Activated T-cell treated with anti-CD3 and anti-CD28 coated beads, Interleukin-2, amount 50 U/mL, for 24 hours (primary cell): ENCODE measurements at regions not wholly inside any gene's neighbourhood (a gene's known extent, or its start where the extent isn't known, plus 50 kb on each side); places are given as distances from the start of the nearest gene placed in this dataset.
"Not testable (repeated sequence)": the region's sequence is repeated elsewhere in the genome, so short reads cannot be mapped to it uniquely, and the experiment has no call there.

Experiments used
- DNase-seq: peaks from one replicate; pipeline ENCODE4 v3.0.0-alpha.2; 2020
- H3K27ac Mint-ChIP-seq: 2 replicates; pipeline ENCODE4 v1.8.0; 2020; ENCODE audit warnings: mild to moderate bottlenecking, mixed read lengths
- H3K27me3 Mint-ChIP-seq: 2 replicates; pipeline ENCODE4 v1.8.0; 2020; ENCODE audit warnings: mixed read lengths
- H3K36me3 Mint-ChIP-seq: 2 replicates; pipeline ENCODE4 v1.8.0; 2020; ENCODE audit warnings: low read depth, mixed read lengths
- H3K4me1 Mint-ChIP-seq: 2 replicates; pipeline ENCODE4 v1.8.0; 2020; ENCODE audit warnings: low read depth, mixed read lengths
- H3K4me3 Mint-ChIP-seq: 2 replicates; pipeline ENCODE4 v1.8.0; 2020; ENCODE audit warnings: mild to moderate bottlenecking, moderate library complexity, mixed read lengths
- H3K9me3 Mint-ChIP-seq: 2 replicates; pipeline ENCODE4 v1.8.0; 2020; ENCODE audit warnings: mixed read lengths

DNA sequence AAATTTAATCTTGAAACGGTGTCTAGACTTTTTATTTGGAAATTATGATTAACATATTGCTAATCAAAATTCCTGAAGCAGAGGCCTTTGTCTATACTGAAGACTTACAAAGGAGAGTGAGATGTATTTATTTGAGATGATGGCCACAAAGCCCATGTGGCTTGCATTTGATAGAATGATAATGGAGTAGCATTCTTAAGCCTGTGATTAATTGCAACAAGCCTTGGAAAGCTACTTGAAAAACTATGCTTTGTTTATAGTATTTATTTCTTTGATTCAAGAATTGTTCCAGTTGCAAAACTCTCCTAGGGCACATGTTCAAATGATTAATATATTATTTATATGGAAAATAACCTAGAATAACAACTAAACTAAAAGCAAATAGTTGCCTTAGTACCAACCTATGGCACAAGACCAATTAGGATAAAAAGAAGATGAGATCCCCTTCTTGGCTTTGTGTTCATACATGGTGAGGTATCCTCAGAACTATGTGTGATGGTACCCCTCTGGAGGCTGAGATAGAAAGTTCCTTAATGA lies 244.1 kb upstream of the TBL1XR1 start:
- no peak for DNase-seq
- Mint-ChIP-seq H3K4me1 (peaks cover 4% of the 10 kb centered on the region), H3K9me3 (no peaks in the 10 kb centered on the region), H3K27me3 (no peaks in the 10 kb centered on the region), H3K36me3 (no peaks in the 10 kb centered on the region), H3K4me3 (no peak overlapping the region), H3K27ac (no peak overlapping the region)

DNA sequence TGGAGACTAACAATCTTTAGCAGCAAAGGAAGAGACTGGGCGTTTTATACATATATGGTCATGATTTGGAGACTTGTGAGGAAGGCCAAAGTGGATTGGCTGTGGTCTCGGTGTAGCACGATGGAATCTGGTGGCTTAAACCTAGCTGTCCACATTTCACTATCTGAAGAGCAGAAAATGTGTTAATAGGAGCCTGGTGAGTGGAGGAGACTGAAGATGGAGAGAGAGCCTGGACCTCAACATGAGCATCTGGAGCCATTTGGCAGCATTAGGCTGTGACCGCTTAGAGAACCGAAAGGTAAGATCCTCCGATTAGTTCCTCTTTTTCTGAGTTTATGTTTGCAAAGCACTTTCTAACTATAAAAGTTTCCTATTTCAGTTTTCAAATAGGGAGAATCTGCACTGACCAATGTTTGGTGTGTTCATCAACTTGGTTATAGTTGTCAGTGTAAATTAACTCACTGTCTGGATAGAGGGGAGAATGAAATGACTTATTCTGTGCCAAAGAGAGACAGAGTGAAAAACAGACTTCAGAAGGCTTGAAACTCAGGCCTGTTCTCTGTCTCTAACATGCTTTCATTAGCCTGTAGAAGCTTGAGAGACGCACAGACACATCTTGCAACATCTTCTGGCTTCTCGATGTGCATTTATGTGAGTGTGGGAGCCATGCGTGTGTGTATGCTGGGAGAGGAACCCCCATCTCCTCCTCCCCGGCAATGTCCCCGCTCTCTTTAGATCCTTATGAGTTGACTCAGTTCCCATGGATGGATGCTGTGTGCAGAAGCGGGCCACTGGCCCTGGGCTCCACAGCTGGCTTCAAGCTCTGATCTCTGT lies 244.7 kb upstream of the TBL1XR1 start:
- Mint-ChIP-seq H3K4me1 (peaks cover 4% of the 10 kb centered on the region), H3K9me3 (no peaks in the 10 kb centered on the region), H3K4me3 (no peak overlapping the region), H3K27ac (no peak overlapping the region), H3K36me3 (no peaks in the 10 kb centered on the region), H3K27me3 (no peaks in the 10 kb centered on the region)
- no peak for DNase-seq

DNA sequence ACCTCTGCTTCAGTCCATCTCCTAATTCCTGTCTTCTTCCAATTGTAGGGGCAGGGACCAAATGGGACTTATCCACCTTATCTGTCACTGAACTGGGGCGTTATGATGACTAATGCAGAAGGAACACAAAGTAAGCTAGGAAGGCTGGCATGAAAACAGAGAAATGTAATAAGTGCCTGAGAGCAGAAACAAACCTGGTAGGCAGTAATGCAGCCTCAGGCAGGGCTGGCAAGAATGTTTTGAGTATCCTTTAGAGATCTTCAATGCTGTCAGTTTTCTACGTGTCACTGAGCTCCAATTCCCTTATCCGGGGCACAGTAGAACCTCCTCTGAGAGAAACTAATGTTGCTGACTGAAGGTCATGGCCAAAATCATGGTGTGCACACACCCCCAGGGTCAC lies 246.2 kb upstream of the TBL1XR1 start:
- no peaks in the 10 kb centered on the region for H3K36me3 Mint-ChIP-seq
- no peaks in the 10 kb centered on the region for H3K9me3 Mint-ChIP-seq
- no peak overlapping the region for H3K27ac Mint-ChIP-seq
- no peaks in the 10 kb centered on the region for H3K27me3 Mint-ChIP-seq
- peaks cover 11% of the 10 kb centered on the region for H3K4me1 Mint-ChIP-seq
- no peak for DNase-seq
- no peak overlapping the region for H3K4me3 Mint-ChIP-seq

DNA sequence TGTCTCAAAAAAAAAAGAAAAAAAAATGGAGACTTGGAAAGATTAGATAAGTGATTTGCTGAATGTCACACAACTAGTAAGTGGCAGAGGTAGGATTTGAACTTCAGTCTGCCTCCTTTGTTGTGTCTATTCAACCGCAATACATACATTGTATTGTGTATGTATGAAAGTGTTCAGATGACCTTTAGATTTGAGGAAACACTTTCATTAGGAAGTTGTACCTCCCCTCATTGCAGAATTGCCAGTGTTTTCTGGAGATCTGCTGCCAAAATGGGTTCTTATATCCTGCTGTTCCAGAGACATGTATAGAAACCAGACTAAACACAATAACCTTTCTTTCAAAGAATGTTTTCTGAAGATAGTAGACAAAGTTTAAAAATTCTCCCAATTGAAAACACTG lies 247.4 kb upstream of the TBL1XR1 start:
- H3K4me3 Mint-ChIP-seq: no peak overlapping the region
- H3K36me3 Mint-ChIP-seq: no peaks in the 10 kb centered on the region
- H3K27ac Mint-ChIP-seq: no peak overlapping the region
- H3K9me3 Mint-ChIP-seq: no peaks in the 10 kb centered on the region
- no peak for DNase-seq
- H3K4me1 Mint-ChIP-seq: peaks cover 24% of the 10 kb centered on the region
- no peaks in the 10 kb centered on the region for H3K27me3 Mint-ChIP-seq

DNA sequence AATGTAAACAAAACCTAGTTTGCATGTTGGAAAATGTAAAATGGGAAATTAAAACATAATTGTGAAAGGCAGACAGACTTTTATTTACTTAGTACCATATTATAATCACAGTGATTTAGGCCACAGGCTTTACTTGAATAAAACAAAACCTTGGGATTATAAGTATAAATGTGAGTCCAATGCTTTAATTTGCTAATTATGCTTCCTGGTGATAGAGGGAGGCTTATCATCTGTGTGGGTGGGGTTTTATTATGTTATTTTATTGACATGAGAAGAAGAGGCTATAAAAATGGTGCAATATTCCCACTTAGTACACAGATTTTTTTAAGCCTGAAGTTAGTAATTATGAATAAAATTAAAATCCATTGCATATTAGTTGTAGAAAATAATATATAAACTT lies 248.3 kb upstream of the TBL1XR1 start:
- Mint-ChIP-seq H3K9me3 (no peaks in the 10 kb centered on the region), H3K4me3 (no peak overlapping the region), H3K27me3 (no peaks in the 10 kb centered on the region), H3K27ac (no peak overlapping the region), H3K4me1 (peaks cover 26% of the 10 kb centered on the region), H3K36me3 (no peaks in the 10 kb centered on the region)
- no peak for DNase-seq

DNA sequence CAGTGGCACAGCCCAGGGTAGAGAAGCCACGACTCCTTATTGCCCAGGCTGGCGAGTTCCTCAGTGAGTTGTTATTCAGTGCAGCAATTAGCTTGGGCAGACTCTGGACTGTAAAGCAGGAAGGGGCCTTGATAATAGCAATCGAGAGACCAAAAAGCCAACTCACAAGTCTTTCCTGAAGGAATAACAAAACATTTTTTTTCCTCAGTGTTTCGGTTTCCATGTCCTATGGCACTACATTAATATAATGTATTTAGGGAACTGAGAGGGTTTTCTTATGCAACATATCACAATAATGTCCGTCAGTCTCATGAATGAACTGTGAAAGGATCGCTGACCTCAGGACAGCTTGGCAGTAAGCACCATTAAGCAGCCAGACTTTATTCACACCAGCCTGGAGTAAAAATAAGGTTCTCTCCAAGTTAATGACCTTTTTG lies 248.9 kb upstream of the TBL1XR1 start:
- no peaks in the 10 kb centered on the region for H3K36me3 Mint-ChIP-seq
- no peaks in the 10 kb centered on the region for H3K27me3 Mint-ChIP-seq
- H3K9me3 Mint-ChIP-seq: no peaks in the 10 kb centered on the region
- no peak overlapping the region for H3K27ac Mint-ChIP-seq
- H3K4me3 Mint-ChIP-seq: no peak overlapping the region
- H3K4me1 Mint-ChIP-seq: peaks cover 23% of the 10 kb centered on the region
- DNase-seq: no peak

DNA sequence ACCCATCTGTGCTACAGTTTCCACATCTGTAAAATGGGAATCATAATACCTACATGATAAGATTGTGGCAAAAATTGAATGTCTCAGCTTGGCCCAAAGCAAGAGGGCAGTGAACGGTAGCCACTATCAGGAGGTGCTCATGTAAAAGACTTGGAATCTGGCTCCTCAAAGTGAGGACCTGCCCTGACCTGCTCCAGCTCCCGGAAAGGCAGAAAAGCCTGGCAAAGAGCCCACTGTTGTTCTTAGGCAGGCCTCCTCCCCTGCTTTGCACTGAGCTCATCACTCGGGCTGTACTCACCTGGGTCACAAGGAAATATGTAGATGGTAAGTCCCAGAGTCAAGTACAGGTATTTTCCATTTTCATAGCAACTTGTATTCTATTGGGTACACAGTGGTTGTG lies 250.7 kb upstream of the TBL1XR1 start:
- no peak overlapping the region for H3K4me3 Mint-ChIP-seq
- no peak for DNase-seq
- H3K4me1 Mint-ChIP-seq: peaks cover 23% of the 10 kb centered on the region
- no peaks in the 10 kb centered on the region for H3K36me3 Mint-ChIP-seq
- no peaks in the 10 kb centered on the region for H3K9me3 Mint-ChIP-seq
- no peaks in the 10 kb centered on the region for H3K27me3 Mint-ChIP-seq
- no peak overlapping the region for H3K27ac Mint-ChIP-seq

DNA sequence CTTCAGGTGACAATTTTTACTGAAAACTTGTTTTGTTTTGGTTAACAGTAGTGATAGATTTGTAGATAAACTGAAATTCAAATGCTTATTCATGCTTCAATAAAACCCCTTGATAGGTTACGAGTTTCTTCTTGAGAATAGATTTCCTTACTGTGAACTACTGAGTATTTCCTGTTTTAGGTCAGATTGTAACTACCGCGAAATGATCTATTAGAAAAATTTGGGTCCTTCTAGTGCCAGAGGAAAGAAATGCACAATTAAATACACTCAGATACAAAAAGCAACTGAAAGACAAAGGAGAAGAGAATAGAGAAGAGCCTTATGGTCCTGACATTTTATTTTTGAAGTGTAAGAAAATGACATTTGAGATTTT lies 251.7 kb upstream of the TBL1XR1 start:
- peak overlapping the region; percentile 13 for H3K4me3 Mint-ChIP-seq
- peaks cover 23% of the 10 kb centered on the region for H3K4me1 Mint-ChIP-seq
- no peaks in the 10 kb centered on the region for H3K27me3 Mint-ChIP-seq
- no peaks in the 10 kb centered on the region for H3K36me3 Mint-ChIP-seq
- DNase-seq: no peak
- no peaks in the 10 kb centered on the region for H3K9me3 Mint-ChIP-seq
- peak overlapping the region; percentile 73 for H3K27ac Mint-ChIP-seq

DNA sequence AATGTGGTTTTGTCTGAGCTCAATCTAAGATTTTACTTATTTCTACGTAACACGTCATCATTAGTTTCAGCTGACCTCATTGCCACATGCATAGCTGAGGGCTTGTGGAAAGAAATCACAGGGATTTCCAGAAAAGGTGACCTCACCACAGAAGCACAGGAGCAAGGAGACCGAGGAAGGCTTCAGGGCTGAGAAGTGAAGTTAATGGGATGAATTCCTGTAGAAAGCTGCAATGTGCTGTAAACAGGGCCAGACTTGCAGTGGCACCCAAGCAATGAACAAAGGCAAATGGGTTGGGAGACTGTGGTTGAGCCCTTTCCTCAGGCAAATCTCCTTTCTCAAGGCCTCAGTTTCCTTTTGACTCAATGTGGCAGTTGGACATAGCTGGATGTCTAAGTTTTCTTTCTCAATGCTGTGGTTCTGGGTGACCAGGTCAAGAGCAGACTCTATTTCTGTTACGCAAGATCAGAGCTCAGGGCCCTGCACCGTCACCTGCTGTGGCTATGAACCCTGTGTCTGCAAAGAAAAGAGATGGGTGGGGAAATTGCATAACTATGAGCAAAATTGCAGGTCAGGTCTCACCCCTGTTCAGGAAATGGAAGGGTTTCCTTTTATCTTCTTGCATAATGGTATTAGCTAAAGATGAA lies 252.2 kb upstream of the TBL1XR1 start:
- no peaks in the 10 kb centered on the region for H3K27me3 Mint-ChIP-seq
- no peaks in the 10 kb centered on the region for H3K9me3 Mint-ChIP-seq
- H3K27ac Mint-ChIP-seq: peak overlapping the region; percentile 73
- H3K36me3 Mint-ChIP-seq: no peaks in the 10 kb centered on the region
- peak overlapping the region; percentile 13 for H3K4me3 Mint-ChIP-seq
- peaks cover 23% of the 10 kb centered on the region for H3K4me1 Mint-ChIP-seq
- DNase-seq: peak; percentile 34

DNA sequence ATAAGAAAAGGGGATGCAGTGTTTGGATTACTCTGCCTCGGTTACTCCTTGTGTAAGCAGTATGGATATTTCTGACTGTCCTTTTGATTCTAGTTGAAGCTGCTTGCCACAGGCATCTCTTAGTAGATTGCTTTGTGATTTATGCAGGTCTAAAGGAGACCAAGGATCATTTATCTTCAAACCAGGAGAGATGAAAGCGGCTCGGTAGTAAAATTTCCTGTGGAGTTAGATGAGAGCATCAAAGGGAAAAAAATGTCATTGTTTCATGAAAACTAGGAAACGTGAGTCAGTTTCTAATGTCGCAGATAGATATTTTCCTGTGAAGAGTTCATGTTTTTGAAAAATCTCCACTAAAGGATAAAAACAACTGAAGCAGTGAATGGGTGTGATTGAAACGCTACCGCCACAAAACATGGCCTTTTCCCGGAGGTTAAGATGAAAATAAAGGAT lies 254.0 kb upstream of the TBL1XR1 start:
- Mint-ChIP-seq H3K4me3 (no peak overlapping the region), H3K27ac (no peak overlapping the region), H3K9me3 (no peaks in the 10 kb centered on the region), H3K36me3 (no peaks in the 10 kb centered on the region), H3K4me1 (peaks cover 23% of the 10 kb centered on the region), H3K27me3 (no peaks in the 10 kb centered on the region)
- no peak for DNase-seq

DNA sequence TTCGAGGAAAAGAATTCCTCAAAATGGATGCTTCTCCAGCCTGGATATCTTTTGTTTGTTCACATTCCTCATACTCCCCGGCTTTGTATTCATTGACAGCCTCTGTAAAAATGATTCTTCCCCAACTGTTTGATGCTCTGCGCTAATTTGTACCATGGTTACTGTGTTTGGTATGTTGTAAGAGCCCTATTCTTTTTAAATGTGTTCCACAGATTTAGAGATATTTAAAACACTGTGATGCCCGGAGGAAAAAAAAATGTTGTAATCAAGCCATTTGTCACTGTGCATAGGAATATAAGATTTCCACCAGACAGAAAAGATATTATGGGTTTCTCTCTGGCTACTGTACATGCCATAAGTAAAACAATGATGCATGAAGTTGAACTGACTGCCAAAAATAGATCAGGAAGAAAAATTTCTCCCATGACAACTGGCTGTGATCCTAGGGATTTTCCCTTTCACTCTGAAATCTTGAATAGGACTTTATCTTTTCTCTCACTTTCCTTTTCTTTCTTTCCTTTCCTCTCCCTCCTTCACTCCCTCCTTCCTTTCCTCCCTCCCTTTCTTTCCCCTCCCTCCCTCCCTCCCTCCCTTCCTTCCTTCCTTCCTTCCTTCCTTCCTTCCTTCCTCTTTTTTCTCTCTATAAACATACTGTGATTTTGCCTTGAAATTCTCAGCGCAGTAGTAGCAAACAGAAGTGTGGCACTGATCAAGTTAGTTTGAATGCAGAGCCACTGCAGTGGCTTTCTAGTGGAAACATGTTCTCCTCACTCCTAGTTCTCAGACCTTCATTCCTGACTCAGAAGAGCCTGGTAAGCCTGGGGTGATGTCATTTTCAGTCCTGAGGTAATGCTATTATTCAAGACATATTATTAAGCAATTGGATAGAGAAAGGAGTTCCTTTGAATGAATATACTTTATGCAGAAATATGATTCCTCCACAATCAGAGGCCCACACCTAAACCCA lies 254.9 kb upstream of the TBL1XR1 start:
- Mint-ChIP-seq H3K27ac (no peak overlapping the region), H3K36me3 (no peaks in the 10 kb centered on the region), H3K27me3 (no peaks in the 10 kb centered on the region), H3K9me3 (no peaks in the 10 kb centered on the region), H3K4me1 (peaks cover 23% of the 10 kb centered on the region), H3K4me3 (no peak overlapping the region)
- DNase-seq: no peak

DNA sequence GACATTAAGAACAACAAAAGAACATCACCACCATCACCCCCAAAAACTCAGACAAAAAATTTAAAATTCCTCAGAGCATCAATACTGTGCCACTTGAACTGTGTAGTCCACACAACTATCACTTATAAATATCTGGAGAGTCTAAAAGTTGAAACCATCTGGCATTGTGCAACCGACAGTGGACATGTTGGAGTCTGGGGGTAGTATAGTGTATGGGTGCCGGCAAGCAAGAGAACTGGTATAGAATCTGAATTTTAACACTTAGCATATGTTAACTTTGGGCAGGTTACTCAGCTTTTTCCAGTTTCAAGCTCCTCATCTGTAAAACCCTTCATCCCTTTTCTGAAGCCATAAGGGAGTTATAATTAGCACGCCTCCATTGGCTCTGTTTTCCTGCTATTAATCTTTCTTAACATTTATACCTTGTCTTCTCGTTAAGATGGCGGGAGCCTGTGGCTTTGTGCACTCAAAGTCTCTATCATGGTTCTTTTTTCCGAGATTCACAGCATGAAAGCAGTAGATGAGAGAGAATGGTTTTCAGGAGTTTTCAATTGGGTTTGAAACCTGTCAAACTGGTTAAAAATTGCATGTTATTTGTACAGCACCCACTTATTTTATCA lies 255.7 kb upstream of the TBL1XR1 start:
- no peaks in the 10 kb centered on the region for H3K36me3 Mint-ChIP-seq
- no peaks in the 10 kb centered on the region for H3K27me3 Mint-ChIP-seq
- no peak for DNase-seq
- no peaks in the 10 kb centered on the region for H3K9me3 Mint-ChIP-seq
- H3K4me1 Mint-ChIP-seq: peaks cover 21% of the 10 kb centered on the region
- H3K27ac Mint-ChIP-seq: no peak overlapping the region
- H3K4me3 Mint-ChIP-seq: no peak overlapping the region

DNA sequence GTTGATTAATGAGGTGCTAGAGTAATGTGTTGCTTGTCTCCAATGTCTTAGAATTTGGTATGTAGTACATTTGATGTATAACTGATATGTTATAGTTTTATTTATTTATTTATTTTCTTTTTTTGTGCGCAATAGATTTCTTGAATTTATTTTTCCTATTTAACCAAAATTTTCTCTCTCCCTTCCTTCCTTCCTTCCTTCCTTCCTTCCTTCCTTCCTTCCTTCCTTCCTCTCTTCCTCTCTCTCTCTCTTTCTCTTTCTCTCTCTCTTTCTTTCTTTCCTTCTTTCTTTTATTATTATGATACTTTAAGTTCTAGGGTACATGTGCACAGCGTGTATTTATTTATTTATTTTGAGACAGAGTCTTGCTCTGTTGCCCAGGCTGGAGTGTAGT lies 256.2 kb upstream of the TBL1XR1 start:
- Mint-ChIP-seq H3K4me3 (no peak overlapping the region), H3K27ac (no peak overlapping the region), H3K9me3 (no peaks in the 10 kb centered on the region), H3K27me3 (no peaks in the 10 kb centered on the region), H3K36me3 (no peaks in the 10 kb centered on the region), H3K4me1 (peaks cover 15% of the 10 kb centered on the region)
- DNase-seq: no peak

DNA sequence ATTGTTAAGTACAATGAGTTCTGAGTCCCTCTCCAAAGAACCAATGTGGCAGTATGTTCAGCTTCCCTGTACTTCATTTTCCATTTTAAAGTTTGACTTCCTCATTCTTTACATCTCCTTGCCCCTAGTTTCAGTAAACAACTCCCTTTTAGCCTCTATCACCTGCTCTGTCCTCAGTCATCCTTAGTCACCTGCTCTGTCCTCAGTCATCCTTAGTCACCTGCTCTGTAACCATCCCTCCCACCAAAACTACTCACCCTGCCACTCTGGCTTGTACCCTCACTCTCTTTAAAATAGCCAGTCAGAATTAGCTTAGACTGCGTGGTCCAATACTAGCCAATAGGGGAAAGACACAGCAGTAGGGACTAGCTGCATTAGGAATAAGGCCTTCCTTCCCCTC lies 259.9 kb upstream of the TBL1XR1 start:
- H3K27ac Mint-ChIP-seq, H3K9me3 Mint-ChIP-seq, H3K27me3 Mint-ChIP-seq, H3K4me3 Mint-ChIP-seq, DNase-seq, H3K36me3 Mint-ChIP-seq, H3K4me1 Mint-ChIP-seq: not testable (repeated sequence)
